AG09319 (cell line): ENCODE measurements at regions not wholly inside any gene's neighbourhood (a gene's known extent, or its start where the extent isn't known, plus 50 kb on each side); places are given as distances from the start of the nearest gene placed in this dataset.
"Not testable (repeated sequence)": the region's sequence is repeated elsewhere in the genome, so short reads cannot be mapped to it uniquely, and the experiment has no call there.

ENCODE experiments used
- DNase-seq: peaks from one replicate; pipeline ENCODE4 v3.0.0-alpha.2; 2010; ENCODE audit warnings: low read depth; ENCODE audit errors: extremely low read depth
- TF ChIP-seq, protein P1 (sequence below): IDR thresholded peaks from 2 replicates; pipeline ENCODE4 v1.5.1; 2011; ENCODE audit warnings: low read depth, mild to moderate bottlenecking, inconsistent platforms, low read length, moderate library complexity

DNA sequence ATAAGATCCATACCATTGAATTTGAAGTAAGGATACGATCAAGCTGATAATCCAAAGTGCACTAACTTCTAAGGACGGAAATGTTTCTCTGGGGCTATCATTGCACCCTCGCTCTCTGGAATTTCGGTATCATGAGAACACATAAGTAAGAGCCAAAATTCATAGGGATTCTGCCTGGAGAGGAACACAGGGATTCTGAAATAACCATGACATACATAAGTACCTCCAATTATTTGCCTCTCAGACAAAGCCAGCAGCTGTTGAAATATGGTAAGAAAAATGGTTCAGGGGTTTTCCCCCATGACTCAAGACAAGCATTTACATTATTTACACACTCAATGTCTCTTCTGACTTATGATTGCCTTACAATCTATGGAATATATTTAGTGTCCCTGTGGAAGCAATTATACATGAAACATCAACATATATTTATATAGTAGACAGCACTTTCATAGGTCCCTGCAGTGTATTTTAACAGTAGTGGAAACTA is 1123.6 kb upstream of the SEL1L start:
- no peak for DNase-seq
- TF ChIP-seq, protein P1, sequence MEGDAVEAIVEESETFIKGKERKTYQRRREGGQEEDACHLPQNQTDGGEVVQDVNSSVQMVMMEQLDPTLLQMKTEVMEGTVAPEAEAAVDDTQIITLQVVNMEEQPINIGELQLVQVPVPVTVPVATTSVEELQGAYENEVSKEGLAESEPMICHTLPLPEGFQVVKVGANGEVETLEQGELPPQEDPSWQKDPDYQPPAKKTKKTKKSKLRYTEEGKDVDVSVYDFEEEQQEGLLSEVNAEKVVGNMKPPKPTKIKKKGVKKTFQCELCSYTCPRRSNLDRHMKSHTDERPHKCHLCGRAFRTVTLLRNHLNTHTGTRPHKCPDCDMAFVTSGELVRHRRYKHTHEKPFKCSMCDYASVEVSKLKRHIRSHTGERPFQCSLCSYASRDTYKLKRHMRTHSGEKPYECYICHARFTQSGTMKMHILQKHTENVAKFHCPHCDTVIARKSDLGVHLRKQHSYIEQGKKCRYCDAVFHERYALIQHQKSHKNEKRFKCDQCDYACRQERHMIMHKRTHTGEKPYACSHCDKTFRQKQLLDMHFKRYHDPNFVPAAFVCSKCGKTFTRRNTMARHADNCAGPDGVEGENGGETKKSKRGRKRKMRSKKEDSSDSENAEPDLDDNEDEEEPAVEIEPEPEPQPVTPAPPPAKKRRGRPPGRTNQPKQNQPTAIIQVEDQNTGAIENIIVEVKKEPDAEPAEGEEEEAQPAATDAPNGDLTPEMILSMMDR: no peak

GRCh38 chr14:82661258-82661657 is 1127.6 kb upstream of the SEL1L start:
- TF ChIP-seq, protein P1: no peak
- DNase-seq: no peak

GRCh38 chr14:82667006-82667405 is 1133.4 kb upstream of the SEL1L start:
- DNase-seq: no peak
- TF ChIP-seq, protein P1: no peak

DNA sequence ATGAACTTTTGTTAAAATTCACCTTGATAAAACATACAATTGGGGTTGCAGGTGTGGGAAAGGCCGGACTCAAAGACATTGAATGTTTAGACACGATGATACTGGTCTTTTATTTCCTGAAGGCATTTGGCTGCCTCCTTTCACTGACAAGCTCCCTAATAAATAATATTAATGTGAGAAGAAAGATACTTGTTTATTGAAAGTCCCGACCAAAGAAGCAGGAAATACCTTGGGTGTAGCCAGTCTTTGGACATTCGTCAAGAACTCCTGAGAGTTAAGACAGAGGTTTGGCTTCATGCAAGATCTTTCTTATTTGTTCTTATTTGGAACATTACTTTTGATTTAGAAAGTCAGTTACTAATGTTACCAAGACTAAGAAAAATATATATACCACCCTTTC is 1133.8 kb upstream of the SEL1L start:
- TF ChIP-seq, protein P1: no peak
- DNase-seq: no peak

- TF ChIP-seq, protein P1: no peak
These were observed 1142.8 kb upstream of the SEL1L start for GRCh38 chr14:82676403-82676802.

GRCh38 chr14:82689948-82690347 is 1156.3 kb upstream of the SEL1L start:
- TF ChIP-seq, protein P1: no peak
- no peak for DNase-seq

More at GRCh38 chr14:82676403-82676802, 1142.8 kb upstream of the SEL1L start:
- no peak for DNase-seq

- not testable (repeated sequence) for DNase-seq
These were observed 1157.5 kb upstream of the SEL1L start for GRCh38 chr14:82691191-82691590.

DNA sequence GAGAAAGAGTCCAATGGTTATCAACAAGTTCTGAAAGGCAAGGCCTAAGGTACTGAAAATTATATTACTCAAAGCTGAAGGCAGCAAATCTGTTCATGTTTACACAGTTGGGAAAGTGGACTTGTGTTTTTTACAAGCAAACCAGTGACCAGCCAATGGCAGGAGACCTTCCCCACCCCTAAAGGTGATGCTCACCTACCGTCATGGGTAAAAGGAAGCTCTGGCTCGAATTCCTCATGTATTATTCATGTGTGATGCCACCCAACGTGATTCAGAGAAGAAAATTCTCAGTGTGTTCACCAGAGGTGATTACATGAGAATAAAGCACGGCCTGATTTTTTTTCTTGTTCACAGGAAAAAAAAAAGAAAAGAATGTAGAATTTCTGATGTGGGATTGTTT is 1161.2 kb upstream of the SEL1L start:
- no peak for DNase-seq

More for the DNA sequence above, 1161.2 kb upstream of the SEL1L start:
- TF ChIP-seq, protein P1: no peak
